ENCODE measurements at regions not wholly inside any gene's neighbourhood (a gene's known extent, or its start where the extent isn't known, plus 50 kb on each side); places are given as distances from the start of the nearest gene placed in this dataset.

- Histone ChIP-seq H3K4me1 (ENCODE audit: insufficient read depth, poor library complexity, severe bottlenecking) (peaks cover 1% of the 10 kb centered on the region), H3K36me3 (ENCODE audit: low read depth) (no peaks in the 10 kb centered on the region), H3K9me3 (ENCODE audit: severe bottlenecking) (peaks cover 5% of the 10 kb centered on the region), H3K27ac (ENCODE audit: poor library complexity, severe bottlenecking) (no peak overlapping the region), H3K4me3 (ENCODE audit: severe bottlenecking) (no peak overlapping the region), H3K27me3 (ENCODE audit: insufficient read depth, poor library complexity, severe bottlenecking) (no peaks in the 10 kb centered on the region)
- TF ChIP-seq CTCF (IDR thresholded peaks at IDR 0.05; ENCODE audit: poor library complexity, severe bottlenecking), result no peak
- DNase-seq (ENCODE audit: low spot score) (no peak), ATAC-seq (ENCODE audit: low read depth) (no peak)
Measured at GRCh38 chr1:59089922-59090457, 206.9 kb upstream of the FGGY start.

GRCh38 chr1:59092126-59092525 is 204.8 kb upstream of the FGGY start:
- ATAC-seq (ENCODE audit: low read depth), result no peak

GRCh38 chr1:59094001-59094400 is 202.9 kb upstream of the FGGY start:
- Histone ChIP-seq H3K27me3 (ENCODE audit: insufficient read depth, poor library complexity, severe bottlenecking) (no peaks in the 10 kb centered on the region), H3K36me3 (ENCODE audit: low read depth) (no peaks in the 10 kb centered on the region), H3K9me3 (ENCODE audit: severe bottlenecking) (peaks cover 5% of the 10 kb centered on the region), H3K27ac (ENCODE audit: poor library complexity, severe bottlenecking) (no peak overlapping the region), H3K4me3 (ENCODE audit: severe bottlenecking) (no peak overlapping the region), H3K4me1 (ENCODE audit: insufficient read depth, poor library complexity, severe bottlenecking) (no peaks in the 10 kb centered on the region)
- no peak for TF ChIP-seq CTCF (IDR thresholded peaks at IDR 0.05; ENCODE audit: poor library complexity, severe bottlenecking)
- DNase-seq (ENCODE audit: low spot score) (no peak), ATAC-seq (ENCODE audit: low read depth) (no peak)

More at GRCh38 chr1:59092126-59092525, 204.8 kb upstream of the FGGY start:
- Histone ChIP-seq H3K4me3 (ENCODE audit: severe bottlenecking) (no peak overlapping the region), H3K4me1 (ENCODE audit: insufficient read depth, poor library complexity, severe bottlenecking) (no peaks in the 10 kb centered on the region), H3K9me3 (ENCODE audit: severe bottlenecking) (peaks cover 5% of the 10 kb centered on the region), H3K36me3 (ENCODE audit: low read depth) (no peaks in the 10 kb centered on the region), H3K27ac (ENCODE audit: poor library complexity, severe bottlenecking) (no peak overlapping the region), H3K27me3 (ENCODE audit: insufficient read depth, poor library complexity, severe bottlenecking) (no peaks in the 10 kb centered on the region)
- no peak for DNase-seq (ENCODE audit: low spot score)
- TF ChIP-seq CTCF (IDR thresholded peaks at IDR 0.05; ENCODE audit: poor library complexity, severe bottlenecking), result no peak

- no peak for ATAC-seq (ENCODE audit: low read depth)
- no peaks in the 10 kb centered on the region for H3K27me3 ChIP-seq (ENCODE audit: insufficient read depth, poor library complexity, severe bottlenecking)
- H3K27ac ChIP-seq (ENCODE audit: poor library complexity, severe bottlenecking), result no peak overlapping the region
- H3K9me3 ChIP-seq (ENCODE audit: severe bottlenecking), result peaks cover 3% of the 10 kb centered on the region
- TF ChIP-seq CTCF (IDR thresholded peaks at IDR 0.05; ENCODE audit: poor library complexity, severe bottlenecking), result no peak
- no peaks in the 10 kb centered on the region for H3K4me1 ChIP-seq (ENCODE audit: insufficient read depth, poor library complexity, severe bottlenecking)
- H3K4me3 ChIP-seq (ENCODE audit: severe bottlenecking), result no peak overlapping the region
- H3K36me3 ChIP-seq (ENCODE audit: low read depth), result no peaks in the 10 kb centered on the region
- no peak for DNase-seq (ENCODE audit: low spot score)
Measured at GRCh38 chr1:59096501-59096900, 200.4 kb upstream of the FGGY start.

- Histone ChIP-seq H3K4me3 (ENCODE audit: severe bottlenecking) (no peak overlapping the region), H3K27me3 (ENCODE audit: insufficient read depth, poor library complexity, severe bottlenecking) (no peaks in the 10 kb centered on the region), H3K9me3 (ENCODE audit: severe bottlenecking) (peaks cover 3% of the 10 kb centered on the region), H3K36me3 (ENCODE audit: low read depth) (no peaks in the 10 kb centered on the region), H3K27ac (ENCODE audit: poor library complexity, severe bottlenecking) (no peak overlapping the region), H3K4me1 (ENCODE audit: insufficient read depth, poor library complexity, severe bottlenecking) (no peaks in the 10 kb centered on the region)
- TF ChIP-seq CTCF (IDR thresholded peaks at IDR 0.05; ENCODE audit: poor library complexity, severe bottlenecking), result no peak
- ATAC-seq (ENCODE audit: low read depth), result no peak
- no peak for DNase-seq (ENCODE audit: low spot score)
Measured at GRCh38 chr1:59098655-59099054, 198.2 kb upstream of the FGGY start.
